ENCODE measurements at regions not wholly inside any gene's neighbourhood (a gene's known extent, or its start where the extent isn't known, plus 50 kb on each side); places are given as distances from the start of the nearest gene placed in this dataset.

DNA sequence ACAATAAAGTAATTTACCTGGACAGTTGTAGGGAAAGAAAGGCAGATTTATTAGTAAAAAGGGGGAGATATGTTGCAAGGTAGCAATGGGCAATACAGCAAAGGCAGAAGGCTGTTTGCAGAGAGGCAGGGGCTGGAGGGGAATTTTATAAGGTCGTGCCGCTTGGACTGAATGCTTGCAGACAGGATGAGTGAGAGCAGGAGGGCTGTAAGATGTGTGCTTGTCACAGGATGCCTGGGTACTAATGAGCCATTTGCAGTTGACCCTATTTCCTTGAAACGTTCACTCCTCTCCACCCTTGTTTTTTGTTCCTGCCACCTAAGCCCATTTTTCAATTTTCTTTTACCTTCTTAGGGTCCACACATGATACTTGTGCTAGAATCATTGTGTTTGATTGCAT, 214.7 kb downstream of the TRAM1L1 start:
- no peak for DNase-seq

DNA sequence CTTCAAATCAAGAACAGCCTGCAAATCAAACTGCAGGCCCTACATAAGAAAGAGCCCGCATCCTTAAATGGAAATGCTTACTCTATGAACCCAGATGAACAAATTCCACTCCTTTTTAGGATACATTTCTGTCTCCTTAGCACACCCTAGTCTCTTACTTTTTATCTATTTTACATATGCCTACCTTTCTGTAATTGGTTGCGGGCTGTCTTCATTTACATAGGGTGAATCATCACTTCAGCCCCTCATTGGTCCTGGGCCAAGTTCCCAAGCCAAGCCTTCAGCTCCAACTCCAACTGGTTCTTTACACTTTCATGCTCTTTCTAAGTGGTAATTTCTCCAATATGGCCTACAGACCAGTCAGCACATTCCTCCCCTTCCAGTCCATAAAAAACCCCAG, 219.3 kb downstream of the TRAM1L1 start:
- no peak for DNase-seq

GRCh38 chr4:116862592-116862991, 222.8 kb downstream of the TRAM1L1 start:
- DNase-seq: no peak

- no peak for DNase-seq
Measured at GRCh38 chr4:116860891-116861290, 224.5 kb downstream of the TRAM1L1 start.

GRCh38 chr4:116849620-116850019, 235.8 kb downstream of the TRAM1L1 start:
- DNase-seq: no peak

- no peak for DNase-seq
Measured at GRCh38 chr4:116847616-116848015, 237.8 kb downstream of the TRAM1L1 start.

DNA sequence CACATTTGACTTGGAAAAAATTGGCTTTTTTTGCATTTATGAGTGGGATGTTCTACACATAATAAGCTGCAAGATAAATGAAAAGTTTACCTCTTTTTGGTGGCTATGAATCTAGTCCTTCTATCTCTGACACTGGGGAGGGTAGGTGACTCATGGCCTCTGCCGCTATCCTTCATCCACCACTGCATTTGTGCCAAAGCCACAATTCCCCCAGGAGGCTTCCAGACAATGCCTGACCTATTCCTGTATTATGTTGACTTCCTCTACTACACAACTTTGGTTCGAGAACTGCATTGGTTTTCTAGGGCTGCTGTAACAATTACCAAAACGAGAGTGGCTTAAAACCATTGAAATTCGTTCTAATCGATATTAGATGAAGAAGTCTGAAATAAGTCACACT, 245.6 kb downstream of the TRAM1L1 start:
- no peak for DNase-seq

DNA sequence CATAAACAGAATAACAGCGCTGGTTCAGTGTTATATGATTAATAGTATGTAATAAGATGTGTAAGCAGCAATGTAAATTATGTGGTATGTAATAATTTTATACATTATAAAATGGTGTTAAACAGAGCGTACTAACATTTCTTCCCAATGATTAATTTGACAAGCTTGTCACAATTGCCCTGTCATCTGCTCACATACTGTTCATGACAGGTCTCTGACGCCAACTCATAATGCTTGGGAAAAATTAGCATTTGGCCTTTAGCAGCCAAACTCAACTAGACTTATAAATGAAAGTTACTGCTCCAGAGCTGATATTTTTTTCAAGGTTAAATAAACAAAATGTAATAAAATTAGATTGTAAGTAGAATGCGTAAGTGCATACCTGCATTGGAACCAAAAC, 246.8 kb downstream of the TRAM1L1 start:
- no peak for DNase-seq

DNA sequence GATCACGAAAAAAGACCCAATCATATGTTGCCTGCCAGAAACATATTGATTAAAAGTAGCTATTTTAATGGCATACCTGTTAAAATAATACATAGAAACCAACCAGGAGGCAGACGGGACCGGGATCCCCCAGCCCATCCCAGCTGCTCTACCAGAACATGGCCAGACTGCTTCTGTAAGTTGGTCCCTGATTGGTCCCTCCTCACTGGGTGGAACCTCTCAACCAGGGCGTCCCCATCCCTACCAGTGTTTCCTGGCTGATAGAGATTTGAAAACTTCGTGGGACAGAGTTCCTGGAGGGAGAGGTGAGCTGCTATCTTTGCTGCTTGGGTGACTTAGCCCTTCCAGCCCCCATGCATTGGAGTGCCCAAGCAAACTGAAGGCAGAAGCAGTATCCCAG, 256.2 kb downstream of the TRAM1L1 start:
- DNase-seq: no peak

DNA sequence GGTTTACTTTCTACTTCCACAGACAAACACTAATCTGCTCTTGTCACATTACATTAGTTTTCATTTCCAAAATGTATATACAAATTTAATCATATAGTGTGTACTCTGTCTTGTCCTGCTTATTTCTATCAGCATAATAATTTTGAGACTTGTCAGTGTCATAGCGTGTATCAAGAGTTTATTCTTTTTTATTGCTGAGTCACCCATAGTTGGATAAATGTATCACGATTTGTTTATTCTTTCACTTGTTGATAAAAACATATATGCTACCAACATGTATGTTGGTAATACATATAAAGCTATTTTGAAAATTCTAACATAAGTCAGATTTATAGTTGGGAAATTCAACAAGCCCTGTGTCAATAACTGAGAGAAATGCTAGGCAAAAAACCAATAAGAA, 261.2 kb downstream of the TRAM1L1 start:
- no peak for DNase-seq

GRCh38 chr4:116811730-116812129, 273.6 kb downstream of the TRAM1L1 start:
- no peak for DNase-seq

- no peak for DNase-seq
Measured at GRCh38 chr4:116796022-116796421, 289.4 kb downstream of the TRAM1L1 start.

- DNase-seq: no peak
Measured at GRCh38 chr4:116788723-116789122, 296.7 kb downstream of the TRAM1L1 start.

GRCh38 chr4:116755051-116755450, 330.3 kb downstream of the TRAM1L1 start:
- no peak for DNase-seq

GRCh38 chr4:116752027-116752426, 333.3 kb downstream of the TRAM1L1 start:
- DNase-seq: no peak

DNA sequence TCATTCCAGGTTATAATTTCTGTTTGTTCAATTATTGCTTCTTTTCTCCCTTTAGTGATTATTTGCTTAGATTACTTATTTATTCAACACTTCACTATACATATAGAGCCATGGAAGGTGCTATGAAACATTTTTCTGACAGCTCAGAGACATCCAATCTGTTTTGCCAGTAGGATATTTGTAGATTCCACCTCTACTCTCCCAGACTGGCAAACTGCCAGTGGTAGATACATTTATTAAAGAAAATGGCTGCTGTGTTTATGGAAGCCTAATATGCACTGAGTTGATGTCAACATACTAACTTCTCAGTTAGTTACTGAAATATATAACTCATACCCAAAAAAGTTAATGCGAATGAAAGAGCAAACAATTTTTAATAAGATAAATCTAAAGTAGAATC, 348.6 kb downstream of the TRAM1L1 start:
- no peak for DNase-seq

DNA sequence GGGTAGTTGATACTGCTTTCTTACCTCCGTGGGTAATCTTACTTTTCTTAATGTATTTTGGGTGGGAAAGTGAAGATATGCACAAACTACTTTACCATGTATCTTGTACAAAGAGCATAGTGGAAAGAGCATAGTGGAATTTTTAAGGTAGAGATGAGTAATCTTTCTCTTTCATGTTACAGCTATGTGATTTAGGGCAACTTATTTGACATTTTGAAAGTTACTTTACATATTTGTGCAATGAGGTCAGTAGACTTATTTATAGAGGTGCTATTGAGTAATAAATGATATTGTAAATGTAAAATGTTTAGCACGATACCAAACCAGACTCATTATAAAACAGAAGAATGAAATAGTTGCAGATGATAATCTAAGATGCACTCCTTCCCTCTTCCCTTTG, 351.2 kb downstream of the TRAM1L1 start:
- DNase-seq: no peak

- DNase-seq: no peak
Measured at GRCh38 chr4:116733370-116733769, 352.0 kb downstream of the TRAM1L1 start.

DNA sequence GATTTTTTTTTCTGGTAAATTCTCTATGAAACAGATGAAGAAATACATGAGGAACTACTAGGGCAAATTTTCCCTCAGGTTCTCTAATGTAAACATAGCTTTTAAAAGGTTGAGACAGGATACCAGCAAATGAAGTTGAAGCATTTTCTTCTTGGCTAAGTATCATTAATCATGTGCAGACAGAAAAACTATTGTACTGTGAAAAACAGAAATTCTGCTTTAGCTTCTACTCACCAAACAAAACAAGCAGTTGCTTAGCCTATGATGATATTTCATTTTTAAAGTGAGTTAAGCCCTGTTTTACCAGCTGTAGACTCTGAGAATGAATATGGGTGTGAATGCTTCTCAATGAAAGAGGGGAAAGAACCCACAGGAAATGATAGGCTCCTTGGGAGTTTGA, 358.9 kb downstream of the TRAM1L1 start:
- DNase-seq: no peak

GRCh38 chr4:116724249-116724648, 361.1 kb downstream of the TRAM1L1 start:
- DNase-seq: no peak

DNA sequence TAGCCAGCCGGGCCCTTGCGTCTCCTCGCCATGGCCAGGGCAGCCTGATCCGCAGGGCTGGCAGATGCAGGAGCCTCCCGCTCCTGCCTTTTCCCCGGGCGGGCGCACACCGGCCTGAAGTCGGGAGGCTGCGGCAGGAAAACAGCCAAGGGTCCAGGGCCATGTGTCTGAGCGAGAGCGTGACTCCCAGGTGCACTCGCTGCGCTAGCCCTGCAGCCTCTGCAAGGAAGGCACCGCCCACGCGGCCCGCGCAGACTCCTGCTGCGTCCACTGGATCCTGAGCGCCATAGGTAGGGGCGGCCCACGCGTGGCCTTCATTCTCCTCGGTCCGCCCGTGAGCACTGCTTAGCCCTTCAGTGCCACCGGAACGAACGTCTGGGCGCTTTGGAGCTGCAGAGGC, 379.9 kb downstream of the TRAM1L1 start:
- peak; percentile 12 for DNase-seq

GRCh38 chr4:116702949-116703348, 382.4 kb downstream of the TRAM1L1 start:
- DNase-seq: no peak

- DNase-seq: no peak
Measured at GRCh38 chr4:116688536-116688935, 396.8 kb downstream of the TRAM1L1 start.

DNA sequence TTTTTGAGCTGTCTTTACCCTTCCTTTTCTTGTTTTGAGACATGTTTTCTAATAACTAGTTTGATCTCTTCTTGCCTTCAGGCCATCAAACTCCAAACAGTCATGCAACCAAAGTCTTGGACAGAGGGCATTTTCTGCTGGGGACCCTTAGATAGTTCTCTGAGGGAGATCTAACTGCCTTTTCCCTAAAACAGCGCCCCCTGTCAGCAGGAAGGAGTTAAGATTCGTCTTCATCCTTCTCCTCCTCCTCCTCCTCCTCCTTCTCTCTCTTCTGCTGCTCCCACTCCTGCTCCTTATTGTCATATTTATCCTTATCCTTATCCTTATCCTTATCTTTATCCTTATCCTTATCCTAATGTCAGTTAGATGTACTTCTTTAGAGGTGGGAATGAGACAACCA, 417.2 kb downstream of the TRAM1L1 start:
- no peak for DNase-seq

DNA sequence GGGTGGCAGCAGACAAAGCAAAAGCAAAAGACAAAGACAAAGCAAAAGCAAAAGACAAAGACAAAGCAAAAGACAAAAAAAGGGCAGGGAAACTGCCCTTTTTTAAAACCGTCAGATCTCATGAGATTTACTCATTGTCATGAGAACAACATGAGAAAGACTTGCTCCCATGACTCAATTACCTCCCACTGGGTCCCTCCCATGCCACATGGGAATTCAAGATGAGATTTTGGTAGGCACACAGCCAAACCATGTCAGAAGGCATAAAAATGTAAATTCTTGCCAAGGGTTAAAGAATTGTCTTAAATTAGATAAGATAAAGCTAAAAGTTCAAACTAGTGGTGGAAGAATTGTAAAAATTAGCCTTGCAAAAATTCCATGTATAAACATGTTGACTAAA, 419.7 kb downstream of the TRAM1L1 start:
- DNase-seq: no peak

DNA sequence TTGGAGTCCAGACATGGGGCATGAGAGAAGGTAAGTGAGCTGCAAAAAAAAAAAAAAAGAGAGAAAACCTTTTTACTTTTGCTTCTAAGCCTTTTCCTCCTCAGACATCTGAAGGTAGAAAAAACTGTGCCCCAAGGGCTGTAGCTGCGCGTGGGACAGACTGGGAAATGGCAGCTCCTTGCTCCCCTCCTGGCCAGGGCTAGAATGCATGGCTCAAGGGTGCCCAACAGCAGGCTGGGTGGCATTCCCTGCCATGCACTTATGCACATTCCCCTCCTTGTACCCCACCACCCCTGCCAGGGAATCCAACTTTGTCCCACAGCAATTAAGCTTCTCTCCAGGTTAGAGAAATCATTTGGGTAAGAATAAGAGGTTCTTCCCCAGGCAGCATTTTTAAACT, 421.2 kb downstream of the TRAM1L1 start:
- DNase-seq: no peak

Data from activated gamma-delta T cell (primary cell).